Liver (tissue), 8 donors: ENCODE measurements at regions not wholly inside any gene's neighbourhood (a gene's known extent, or its start where the extent isn't known, plus 50 kb on each side); places are given as distances from the start of the nearest gene placed in this dataset.

Experiments used
- DNase-seq: peaks from one replicate; pipeline ENCODE4 v3.0.0-alpha.2; 2017; ENCODE audit warnings: low spot score
- H3K27ac ChIP-seq, 2 donors: one replicate each; pipeline ENCODE4 v1.7.0; 2013; ENCODE audit warnings: inconsistent platforms in 2 of 2, low read length in 2 of 2, control low read depth in 1 of 2, low read depth in 1 of 2, mild to moderate bottlenecking in 1 of 2
- H3K27me3 ChIP-seq, 4 donors: one replicate each; pipeline versions ENCODE4 v1.6.1 to v1.7.0; 2013; ENCODE audit warnings: low read length in 3 of 4, inconsistent platforms in 1 of 4, mild to moderate bottlenecking in 1 of 4, moderate library complexity in 1 of 4; ENCODE audit not compliant: control insufficient read depth in 4 of 4, insufficient read depth in 4 of 4
- H3K36me3 ChIP-seq, 4 donors: one replicate each; pipeline versions ENCODE4 v1.6.1 to v1.7.0; 2013; ENCODE audit warnings: low read length in 3 of 4, mild to moderate bottlenecking in 3 of 4, low read depth in 1 of 4, moderate library complexity in 1 of 4; ENCODE audit not compliant: control insufficient read depth in 4 of 4, insufficient read depth in 3 of 4
- H3K4me1 ChIP-seq, 4 donors: one replicate each; pipeline versions ENCODE4 v1.6.1 to v1.7.0; 2013; ENCODE audit warnings: low read length in 3 of 4, mild to moderate bottlenecking in 3 of 4, moderate library complexity in 1 of 4; ENCODE audit not compliant: control insufficient read depth in 4 of 4, insufficient read depth in 4 of 4
- H3K4me3 ChIP-seq, 3 donors: one replicate each; pipeline versions ENCODE4 v1.6.1 to v1.7.0; 2013; ENCODE audit warnings: low read length in 3 of 3, control low read depth in 1 of 3, low read depth in 1 of 3, mild to moderate bottlenecking in 1 of 3
- H3K9ac ChIP-seq, 2 donors: one replicate each; pipeline ENCODE4 v1.7.0; 2013; ENCODE audit warnings: low read length in 2 of 2, mild to moderate bottlenecking in 2 of 2, moderate library complexity in 2 of 2, control low read depth in 1 of 2, low read depth in 1 of 2
- H3K9me3 ChIP-seq, 4 donors: one replicate each; pipeline versions ENCODE4 v1.6.1 to v1.7.0; 2013; ENCODE audit warnings: low read length in 3 of 4; ENCODE audit not compliant: control insufficient read depth in 4 of 4
- EGR1 ChIP-seq, 2 donors: IDR thresholded peaks; 2 replicates each; pipeline ENCODE4 v1.6.1; 2016 to 2018; ENCODE audit warnings: antibody characterized with exemption in 2 of 2, low read depth in 2 of 2
- FOXA1 ChIP-seq: IDR thresholded peaks from 2 replicates; pipeline ENCODE4 v1.6.1; 2016; ENCODE audit warnings: antibody characterized with exemption
- FOXA2 ChIP-seq: IDR thresholded peaks from 2 replicates; pipeline ENCODE4 v1.6.1; 2016; ENCODE audit warnings: antibody characterized with exemption
- GABPA ChIP-seq, 2 donors: IDR thresholded peaks in 1 of 2; conservative IDR thresholded peaks in 1 of 2; 2 replicates each; pipeline ENCODE4 v1.6.1; 2016; ENCODE audit warnings: antibody characterized with exemption in 2 of 2, mild to moderate bottlenecking in 1 of 2, moderate library complexity in 1 of 2
- HNF4A ChIP-seq, 2 donors: conservative IDR thresholded peaks; 2 replicates each; pipeline ENCODE4 v1.6.1; 2016; ENCODE audit warnings: antibody characterized with exemption in 2 of 2, mild to moderate bottlenecking in 2 of 2
- HNF4G ChIP-seq: IDR thresholded peaks from 2 replicates; pipeline ENCODE4 v1.6.1; 2016; ENCODE audit warnings: antibody characterized with exemption
- JUND ChIP-seq, 2 donors: IDR thresholded peaks; 2 replicates each; pipeline ENCODE4 v1.6.1; 2016; ENCODE audit warnings: antibody characterized with exemption in 2 of 2
- NR2F2 ChIP-seq: IDR thresholded peaks from 2 replicates; pipeline ENCODE4 v1.6.1; 2016; ENCODE audit warnings: antibody characterized with exemption
- RAD21 ChIP-seq, 2 donors: IDR thresholded peaks; 2 replicates each; pipeline ENCODE4 v1.6.1; 2016; ENCODE audit warnings: antibody characterized with exemption in 2 of 2, mild to moderate bottlenecking in 2 of 2
- RXRA ChIP-seq, 2 donors: IDR thresholded peaks; 2 replicates each; pipeline ENCODE4 v1.6.1; 2017 to 2018; ENCODE audit warnings: antibody characterized with exemption in 2 of 2, mild to moderate bottlenecking in 1 of 2
- SP1 ChIP-seq: IDR thresholded peaks from 2 replicates; pipeline ENCODE4 v1.6.1; 2018; ENCODE audit warnings: antibody characterized with exemption, mild to moderate bottlenecking
- TAF1 ChIP-seq: conservative IDR thresholded peaks from 2 replicates; pipeline ENCODE4 v1.6.1; 2016; ENCODE audit warnings: antibody characterized with exemption, mild to moderate bottlenecking
- YY1 ChIP-seq: IDR thresholded peaks from 2 replicates; pipeline ENCODE4 v1.6.1; 2016; ENCODE audit warnings: antibody characterized with exemption, mild to moderate bottlenecking
- WGBS: extraction: QIAGEN DNeasy Blood & Tissue Kit; methylation state at CpG from one replicate; pipeline ENCODE4 v1.1.7; 2013; 5-methylcytosine and 5-hydroxymethylcytosine counted together
- TF ChIP-seq, protein P1 (sequence below): IDR thresholded peaks from 2 replicates; pipeline ENCODE4 v1.6.1; 2016; ENCODE audit warnings: antibody characterized with exemption
- TF ChIP-seq, protein P2 (sequence below): IDR thresholded peaks from 2 replicates; pipeline ENCODE4 v1.6.1; 2016; ENCODE audit warnings: antibody characterized with exemption
- TF ChIP-seq, protein P3 (sequence below): IDR thresholded peaks from 2 replicates; pipeline ENCODE4 v1.6.1; 2016; ENCODE audit warnings: antibody characterized with exemption, mild to moderate bottlenecking
- TF ChIP-seq, protein P4 (sequence below): fragments of 150-350 bp; IDR thresholded peaks from 2 replicates; pipeline ENCODE4 v1.5.1; 2017; ENCODE audit warnings: improper control_type of control experiment, low read depth, low read length; ENCODE audit not compliant: missing input control
- TF ChIP-seq, protein P5 (sequence below): IDR thresholded peaks from 2 replicates; pipeline ENCODE4 v1.6.1; 2016; ENCODE audit warnings: antibody characterized with exemption
- donor health status: healthy.
- donor health status: healthy.
- donor health status: healthy.
- donor health status: healthy.
- donor health status: healthy.

DNA sequence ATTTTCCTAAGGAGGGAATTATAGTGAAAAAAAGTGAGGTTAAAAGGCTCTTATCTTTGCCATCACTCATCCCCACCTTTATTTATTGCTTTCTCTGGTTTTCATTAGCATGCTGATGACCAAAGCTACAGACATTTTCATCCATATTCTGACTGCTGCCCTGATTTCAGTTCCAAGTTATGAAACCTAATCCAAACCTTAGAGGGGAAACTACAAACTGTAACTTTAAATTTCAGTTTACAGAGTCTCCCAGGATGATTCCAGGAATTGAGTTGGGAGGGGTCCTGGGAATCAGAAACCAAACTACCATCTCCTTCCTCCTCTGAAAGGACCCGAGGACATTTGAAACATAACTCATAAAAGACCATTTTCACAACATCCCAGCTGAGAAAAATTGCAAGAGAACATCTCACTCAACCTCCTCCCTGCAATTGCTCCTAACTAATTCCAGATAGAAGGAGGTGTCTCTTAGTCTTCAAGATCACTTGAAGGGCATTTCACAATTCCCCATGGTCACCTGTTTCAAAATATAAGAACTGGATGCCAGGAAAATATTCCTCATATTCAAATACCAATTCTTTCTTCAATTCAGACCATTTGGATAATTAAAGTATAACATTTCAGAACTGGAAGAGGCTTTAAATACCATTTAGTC is 520.6 kb downstream of the TNS1 start:
- Histone ChIP-seq H3K4me3 (no peak overlapping the region), H3K27me3 (no peaks in the 10 kb centered on the region), H3K4me1 (no peaks in the 10 kb centered on the region), H3K9ac (no peak overlapping the region), H3K36me3 (no peaks in the 10 kb centered on the region), H3K27ac (no peak overlapping the region), H3K9me3 (peaks cover 0 to 2% (median 0%) of the 10 kb centered on the region in 4 donors)
- TF ChIP-seq JUND (IDR thresholded peaks at IDR 0.05) = no peak
- no peak for TF ChIP-seq GABPA (IDR thresholded peaks at IDR 0.05 in 1 of 2, conservative IDR thresholded peaks at IDR 0.05 in 1 of 2)
- TF ChIP-seq RAD21 (IDR thresholded peaks at IDR 0.05) = no peak
- no peak for TF ChIP-seq HNF4A (conservative IDR thresholded peaks at IDR 0.05)
- no peak for TF ChIP-seq TAF1
- TF ChIP-seq FOXA1 = no peak
- TF ChIP-seq, protein P1, sequence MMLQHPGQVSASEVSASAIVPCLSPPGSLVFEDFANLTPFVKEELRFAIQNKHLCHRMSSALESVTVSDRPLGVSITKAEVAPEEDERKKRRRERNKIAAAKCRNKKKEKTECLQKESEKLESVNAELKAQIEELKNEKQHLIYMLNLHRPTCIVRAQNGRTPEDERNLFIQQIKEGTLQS = no peak
- no peak for TF ChIP-seq HNF4G
- no peak for TF ChIP-seq NR2F2
- TF ChIP-seq, protein P2, sequence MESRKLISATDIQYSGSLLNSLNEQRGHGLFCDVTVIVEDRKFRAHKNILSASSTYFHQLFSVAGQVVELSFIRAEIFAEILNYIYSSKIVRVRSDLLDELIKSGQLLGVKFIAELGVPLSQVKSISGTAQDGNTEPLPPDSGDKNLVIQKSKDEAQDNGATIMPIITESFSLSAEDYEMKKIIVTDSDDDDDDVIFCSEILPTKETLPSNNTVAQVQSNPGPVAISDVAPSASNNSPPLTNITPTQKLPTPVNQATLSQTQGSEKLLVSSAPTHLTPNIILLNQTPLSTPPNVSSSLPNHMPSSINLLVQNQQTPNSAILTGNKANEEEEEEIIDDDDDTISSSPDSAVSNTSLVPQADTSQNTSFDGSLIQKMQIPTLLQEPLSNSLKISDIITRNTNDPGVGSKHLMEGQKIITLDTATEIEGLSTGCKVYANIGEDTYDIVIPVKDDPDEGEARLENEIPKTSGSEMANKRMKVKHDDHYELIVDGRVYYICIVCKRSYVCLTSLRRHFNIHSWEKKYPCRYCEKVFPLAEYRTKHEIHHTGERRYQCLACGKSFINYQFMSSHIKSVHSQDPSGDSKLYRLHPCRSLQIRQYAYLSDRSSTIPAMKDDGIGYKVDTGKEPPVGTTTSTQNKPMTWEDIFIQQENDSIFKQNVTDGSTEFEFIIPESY = no peak
- TF ChIP-seq, protein P3, sequence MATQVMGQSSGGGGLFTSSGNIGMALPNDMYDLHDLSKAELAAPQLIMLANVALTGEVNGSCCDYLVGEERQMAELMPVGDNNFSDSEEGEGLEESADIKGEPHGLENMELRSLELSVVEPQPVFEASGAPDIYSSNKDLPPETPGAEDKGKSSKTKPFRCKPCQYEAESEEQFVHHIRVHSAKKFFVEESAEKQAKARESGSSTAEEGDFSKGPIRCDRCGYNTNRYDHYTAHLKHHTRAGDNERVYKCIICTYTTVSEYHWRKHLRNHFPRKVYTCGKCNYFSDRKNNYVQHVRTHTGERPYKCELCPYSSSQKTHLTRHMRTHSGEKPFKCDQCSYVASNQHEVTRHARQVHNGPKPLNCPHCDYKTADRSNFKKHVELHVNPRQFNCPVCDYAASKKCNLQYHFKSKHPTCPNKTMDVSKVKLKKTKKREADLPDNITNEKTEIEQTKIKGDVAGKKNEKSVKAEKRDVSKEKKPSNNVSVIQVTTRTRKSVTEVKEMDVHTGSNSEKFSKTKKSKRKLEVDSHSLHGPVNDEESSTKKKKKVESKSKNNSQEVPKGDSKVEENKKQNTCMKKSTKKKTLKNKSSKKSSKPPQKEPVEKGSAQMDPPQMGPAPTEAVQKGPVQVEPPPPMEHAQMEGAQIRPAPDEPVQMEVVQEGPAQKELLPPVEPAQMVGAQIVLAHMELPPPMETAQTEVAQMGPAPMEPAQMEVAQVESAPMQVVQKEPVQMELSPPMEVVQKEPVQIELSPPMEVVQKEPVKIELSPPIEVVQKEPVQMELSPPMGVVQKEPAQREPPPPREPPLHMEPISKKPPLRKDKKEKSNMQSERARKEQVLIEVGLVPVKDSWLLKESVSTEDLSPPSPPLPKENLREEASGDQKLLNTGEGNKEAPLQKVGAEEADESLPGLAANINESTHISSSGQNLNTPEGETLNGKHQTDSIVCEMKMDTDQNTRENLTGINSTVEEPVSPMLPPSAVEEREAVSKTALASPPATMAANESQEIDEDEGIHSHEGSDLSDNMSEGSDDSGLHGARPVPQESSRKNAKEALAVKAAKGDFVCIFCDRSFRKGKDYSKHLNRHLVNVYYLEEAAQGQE = no peak
- TF ChIP-seq SP1 = no peak
- TF ChIP-seq, protein P4, sequence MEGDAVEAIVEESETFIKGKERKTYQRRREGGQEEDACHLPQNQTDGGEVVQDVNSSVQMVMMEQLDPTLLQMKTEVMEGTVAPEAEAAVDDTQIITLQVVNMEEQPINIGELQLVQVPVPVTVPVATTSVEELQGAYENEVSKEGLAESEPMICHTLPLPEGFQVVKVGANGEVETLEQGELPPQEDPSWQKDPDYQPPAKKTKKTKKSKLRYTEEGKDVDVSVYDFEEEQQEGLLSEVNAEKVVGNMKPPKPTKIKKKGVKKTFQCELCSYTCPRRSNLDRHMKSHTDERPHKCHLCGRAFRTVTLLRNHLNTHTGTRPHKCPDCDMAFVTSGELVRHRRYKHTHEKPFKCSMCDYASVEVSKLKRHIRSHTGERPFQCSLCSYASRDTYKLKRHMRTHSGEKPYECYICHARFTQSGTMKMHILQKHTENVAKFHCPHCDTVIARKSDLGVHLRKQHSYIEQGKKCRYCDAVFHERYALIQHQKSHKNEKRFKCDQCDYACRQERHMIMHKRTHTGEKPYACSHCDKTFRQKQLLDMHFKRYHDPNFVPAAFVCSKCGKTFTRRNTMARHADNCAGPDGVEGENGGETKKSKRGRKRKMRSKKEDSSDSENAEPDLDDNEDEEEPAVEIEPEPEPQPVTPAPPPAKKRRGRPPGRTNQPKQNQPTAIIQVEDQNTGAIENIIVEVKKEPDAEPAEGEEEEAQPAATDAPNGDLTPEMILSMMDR = no peak
- no peak for TF ChIP-seq RXRA (IDR thresholded peaks at IDR 0.05)
- TF ChIP-seq EGR1 (IDR thresholded peaks at IDR 0.05; ENCODE audit: low read depth in 2 of 2) = no peak
- no peak for TF ChIP-seq FOXA2
- no peak for TF ChIP-seq YY1
- TF ChIP-seq, protein P5, sequence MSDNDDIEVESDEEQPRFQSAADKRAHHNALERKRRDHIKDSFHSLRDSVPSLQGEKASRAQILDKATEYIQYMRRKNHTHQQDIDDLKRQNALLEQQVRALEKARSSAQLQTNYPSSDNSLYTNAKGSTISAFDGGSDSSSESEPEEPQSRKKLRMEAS = no peak
- WGBS = 65% methylated on average over 1 of the region's 1 CpG
- DNase-seq = no peak
